Endodermal cell (in vitro differentiated cells): ENCODE measurements at regions not wholly inside any gene's neighbourhood (a gene's known extent, or its start where the extent isn't known, plus 50 kb on each side); places are given as distances from the start of the nearest gene placed in this dataset.
A peak's percentile ranks its signal among the peaks of the same experiment; 100 is the strongest.

Source experiments
- DNase-seq: peaks from one replicate; pipeline ENCODE4 v3.0.0-alpha.2; 2017
- H3K27ac ChIP-seq: 2 replicates; pipeline ENCODE4 v1.5.1; 2013; ENCODE audit warnings: mild to moderate bottlenecking, low read depth, low read length, moderate library complexity
- H3K27me3 ChIP-seq: 2 replicates; pipeline ENCODE4 v1.6.1; 2013; ENCODE audit warnings: mild to moderate bottlenecking, low read length, moderate library complexity; ENCODE audit not compliant: insufficient read depth, control insufficient read depth, poor library complexity, severe bottlenecking
- H3K36me3 ChIP-seq: 2 replicates; pipeline ENCODE4 v1.7.0; 2013; ENCODE audit warnings: mild to moderate bottlenecking, low read length, moderate library complexity; ENCODE audit not compliant: control insufficient read depth, insufficient read depth
- H3K4me1 ChIP-seq: one replicate; pipeline ENCODE4 v1.7.0; 2013; ENCODE audit warnings: low read length; ENCODE audit not compliant: control insufficient read depth, insufficient read depth
- H3K4me3 ChIP-seq: 2 replicates; pipeline ENCODE4 v1.5.1; 2013; ENCODE audit warnings: mild to moderate bottlenecking, low read length, moderate library complexity
- H3K9ac ChIP-seq: 2 replicates; pipeline ENCODE4 v1.6.1; 2013; ENCODE audit warnings: mild to moderate bottlenecking, low read length, moderate library complexity; ENCODE audit not compliant: poor library complexity, severe bottlenecking; ENCODE audit errors: extremely low read depth
- H3K9me3 ChIP-seq: 2 replicates; pipeline ENCODE4 v1.6.1; 2013; ENCODE audit warnings: mild to moderate bottlenecking, low read length, moderate library complexity; ENCODE audit not compliant: control insufficient read depth
- H3K27ac Mint-ChIP-seq: 2 replicates; pipeline ENCODE4 v1.8.0; 2020; ENCODE audit warnings: mixed read lengths
- H3K27me3 Mint-ChIP-seq: 2 replicates; pipeline ENCODE4 v1.8.0; 2021; ENCODE audit warnings: mild to moderate bottlenecking, mixed read lengths; ENCODE audit not compliant: insufficient read depth
- H3K36me3 Mint-ChIP-seq: 2 replicates; pipeline ENCODE4 v1.8.0; 2020; ENCODE audit warnings: low read depth, mixed read lengths
- H3K4me1 Mint-ChIP-seq: 2 replicates; pipeline ENCODE4 v1.8.0; 2020; ENCODE audit warnings: mixed read lengths
- H3K4me3 Mint-ChIP-seq: 2 replicates; pipeline ENCODE4 v1.8.0; 2020; ENCODE audit warnings: mild to moderate bottlenecking, moderate library complexity, mixed read lengths
- H3K9me3 Mint-ChIP-seq: 2 replicates; pipeline ENCODE4 v1.8.0; 2020; ENCODE audit warnings: mild to moderate bottlenecking, mixed read lengths
- CTCF ChIP-seq: fragments of 200-600 bp; sonication (generic); conservative IDR thresholded peaks from 2 replicates; pipeline ENCODE4 v1.5.0; 2021; ENCODE audit warnings: antibody characterized with exemption, mild to moderate bottlenecking
- WGBS, 2 experiments: methylation state at CpG; one replicate each; pipeline versions ENCODE4 v1.1.5 to v1.1.7; 2013; ENCODE audit warnings: missing lambda C conversion rate in 2 of 2, mixed read lengths in 1 of 2; ENCODE audit not compliant: insufficient coverage in 1 of 2, insufficient read length in 1 of 2; 5-methylcytosine and 5-hydroxymethylcytosine counted together

GRCh38 chr14:101217080-101217463 is 313.6 kb upstream of the RTL1 start:
- Mint-ChIP-seq H3K4me3 (no peak overlapping the region), H3K9me3 (peaks cover 5% of the 10 kb centered on the region), H3K27ac (no peak overlapping the region), H3K27me3 (peaks cover 5% of the 10 kb centered on the region), H3K36me3 (peaks cover 2% of the 10 kb centered on the region), H3K4me1 (peaks cover 9% of the 10 kb centered on the region)
- no peaks in the 10 kb centered on the region for H3K36me3 ChIP-seq
- H3K4me3 ChIP-seq = no peak overlapping the region
- WGBS, 2 experiments = 92 to 95% methylated on average over 6 of the region's 6 CpGs
- no peak for DNase-seq
- no peak for TF ChIP-seq CTCF
- H3K9ac ChIP-seq = no peak overlapping the region
- no peaks in the 10 kb centered on the region for H3K27me3 ChIP-seq
- no peak overlapping the region for H3K27ac ChIP-seq
- peaks cover 6% of the 10 kb centered on the region for H3K9me3 ChIP-seq
- peaks cover 3% of the 10 kb centered on the region for H3K4me1 ChIP-seq

DNA sequence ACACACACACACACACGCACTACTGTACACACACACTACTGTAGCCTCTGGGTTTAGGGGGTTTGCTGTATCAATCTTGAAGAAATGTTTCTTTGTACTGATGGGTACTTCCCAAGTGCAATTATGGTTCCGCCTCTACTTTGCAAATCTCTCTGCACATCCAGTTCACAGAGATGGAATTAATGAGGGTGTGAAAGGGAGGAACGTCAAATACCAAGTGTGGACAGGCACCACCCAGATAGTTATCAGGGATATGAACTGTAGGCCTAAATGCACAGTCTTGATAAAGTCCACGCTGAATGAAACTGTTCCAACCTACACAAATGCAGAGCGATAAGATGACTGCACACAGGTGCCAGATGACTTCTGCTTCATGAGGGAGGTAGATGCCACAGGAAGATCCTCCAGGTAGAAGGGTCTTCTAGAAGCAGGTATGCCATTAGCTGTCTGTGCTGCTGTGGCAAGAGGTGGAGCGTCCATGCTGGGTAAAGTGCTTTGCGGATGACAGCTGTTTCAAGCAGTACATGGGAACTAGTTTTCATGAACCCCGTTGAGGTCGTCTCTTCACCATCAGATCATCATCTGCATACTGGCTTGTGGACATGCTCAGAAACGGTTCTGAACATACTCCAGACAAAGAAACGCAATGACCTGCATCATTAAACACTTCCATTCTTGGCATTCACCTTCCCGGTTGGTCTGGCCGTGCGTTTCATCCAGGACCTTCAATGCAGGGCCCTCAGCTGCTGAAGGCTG is 314.3 kb upstream of the RTL1 start:
- Mint-ChIP-seq H3K27me3 (peaks cover 5% of the 10 kb centered on the region), H3K9me3 (peaks cover 4% of the 10 kb centered on the region), H3K27ac (no peak overlapping the region), H3K36me3 (peaks cover 2% of the 10 kb centered on the region), H3K4me3 (no peak overlapping the region), H3K4me1 (peaks cover 9% of the 10 kb centered on the region)
- Histone ChIP-seq H3K4me3 (no peak overlapping the region), H3K27me3 (no peaks in the 10 kb centered on the region), H3K36me3 (no peaks in the 10 kb centered on the region), H3K9ac (no peak overlapping the region), H3K4me1 (peaks cover 3% of the 10 kb centered on the region), H3K27ac (no peak overlapping the region), H3K9me3 (peaks cover 6% of the 10 kb centered on the region)
- no peak for DNase-seq
- WGBS, 2 experiments = 96 to 97% methylated on average over 8 to 14 of the region's 14 CpGs
- no peak for TF ChIP-seq CTCF

GRCh38 chr14:101219896-101220703 is 316.6 kb upstream of the RTL1 start:
- no peak for TF ChIP-seq CTCF
- Mint-ChIP-seq H3K4me3 (no peak overlapping the region), H3K4me1 (peaks cover 12% of the 10 kb centered on the region), H3K27me3 (peaks cover 5% of the 10 kb centered on the region), H3K36me3 (peaks cover under 1% of the 10 kb centered on the region), H3K27ac (no peak overlapping the region), H3K9me3 (peaks cover 3% of the 10 kb centered on the region)
- Histone ChIP-seq H3K27me3 (no peaks in the 10 kb centered on the region), H3K27ac (no peak overlapping the region), H3K9me3 (peaks cover 5% of the 10 kb centered on the region), H3K4me1 (peaks cover 3% of the 10 kb centered on the region), H3K36me3 (no peaks in the 10 kb centered on the region), H3K4me3 (no peak overlapping the region), H3K9ac (no peak overlapping the region)
- WGBS, 2 experiments = 93 to 97% methylated on average over 8 to 12 of the region's 12 CpGs
- DNase-seq = peak; percentile 31
